ENCODE measurements at regions not wholly inside any gene's neighbourhood (a gene's known extent, or its start where the extent isn't known, plus 50 kb on each side); places are given as distances from the start of the nearest gene placed in this dataset.

DNA sequence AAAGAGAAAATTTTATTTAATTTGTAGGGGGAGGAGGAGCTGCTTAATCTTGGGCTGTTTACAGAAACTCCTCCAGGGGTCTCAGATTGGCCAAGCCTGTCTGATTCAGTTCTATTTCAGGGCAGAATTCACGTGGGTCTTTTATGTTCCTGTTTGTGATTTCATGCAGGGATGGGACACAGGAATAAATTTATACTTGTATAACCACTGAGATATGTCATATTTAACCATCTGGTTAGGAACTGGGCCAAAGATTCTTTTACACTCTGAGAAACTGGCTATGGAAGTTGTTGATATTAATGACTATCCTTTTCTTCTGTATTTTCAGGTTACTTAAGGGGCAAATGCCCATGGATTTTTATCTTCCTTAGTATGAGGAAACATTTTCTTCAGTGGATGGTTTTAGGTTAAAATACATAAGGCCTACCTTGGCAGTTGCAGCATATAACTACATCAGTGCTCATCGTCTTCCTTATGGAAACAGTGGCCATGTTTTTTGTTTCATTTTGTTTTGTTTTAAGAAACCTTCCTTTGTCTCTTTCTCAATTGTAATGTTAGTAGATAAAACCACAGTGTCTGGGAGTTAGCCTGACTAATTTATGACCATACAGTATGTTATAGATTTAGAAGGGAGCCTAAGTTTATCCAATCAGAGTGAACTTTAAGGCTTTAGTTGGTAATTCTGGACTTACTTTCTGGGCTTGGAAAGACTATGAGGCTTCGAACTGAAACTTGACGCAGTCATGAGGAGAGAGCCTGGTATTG is 132.4 kb upstream of the ANO3 start:
- no peak for DNase-seq

- no peak for DNase-seq
Observed at GRCh38 chr11:26201411-26201810, 130.5 kb upstream of the ANO3 start.

GRCh38 chr11:26202754-26203153 is 129.2 kb upstream of the ANO3 start:
- DNase-seq: no peak

DNA sequence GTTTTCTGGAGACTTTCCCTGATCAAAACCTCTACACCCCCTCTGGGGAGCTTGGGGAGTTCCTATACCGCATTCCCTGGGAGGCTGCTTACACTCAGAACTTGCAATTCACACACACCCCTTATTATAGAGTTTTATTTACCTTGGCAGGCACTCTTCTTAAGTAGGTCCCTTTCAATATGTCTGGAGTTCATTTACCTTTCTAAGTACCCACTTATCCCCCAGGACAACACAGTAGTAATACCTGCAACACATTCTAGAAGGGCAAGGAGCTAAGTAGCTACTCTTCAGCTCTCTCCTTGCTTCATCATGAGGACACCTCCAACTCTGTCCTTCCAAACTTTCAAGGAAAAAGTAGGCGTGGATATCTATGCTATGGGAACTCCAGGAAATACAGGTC is 127.8 kb upstream of the ANO3 start:
- DNase-seq: no peak

DNA sequence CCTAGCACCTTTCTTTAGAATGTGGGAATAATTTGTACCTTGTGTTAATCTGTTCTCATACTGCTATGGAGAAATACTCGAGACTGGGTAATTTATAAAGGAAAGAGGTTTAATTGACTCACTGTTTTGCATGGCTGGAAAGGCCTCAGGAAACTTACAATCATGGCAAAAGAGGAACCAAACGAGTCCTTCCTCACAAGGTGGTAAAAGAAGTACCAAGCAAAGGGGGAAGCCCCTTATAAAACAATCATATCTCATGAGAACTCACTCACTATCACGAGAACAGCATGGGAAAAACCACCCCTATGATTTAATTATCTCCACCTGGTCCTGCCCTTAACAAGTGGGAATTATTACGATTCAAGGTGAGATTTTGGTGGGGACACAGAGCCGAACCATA is 127.1 kb upstream of the ANO3 start:
- no peak for DNase-seq

DNA sequence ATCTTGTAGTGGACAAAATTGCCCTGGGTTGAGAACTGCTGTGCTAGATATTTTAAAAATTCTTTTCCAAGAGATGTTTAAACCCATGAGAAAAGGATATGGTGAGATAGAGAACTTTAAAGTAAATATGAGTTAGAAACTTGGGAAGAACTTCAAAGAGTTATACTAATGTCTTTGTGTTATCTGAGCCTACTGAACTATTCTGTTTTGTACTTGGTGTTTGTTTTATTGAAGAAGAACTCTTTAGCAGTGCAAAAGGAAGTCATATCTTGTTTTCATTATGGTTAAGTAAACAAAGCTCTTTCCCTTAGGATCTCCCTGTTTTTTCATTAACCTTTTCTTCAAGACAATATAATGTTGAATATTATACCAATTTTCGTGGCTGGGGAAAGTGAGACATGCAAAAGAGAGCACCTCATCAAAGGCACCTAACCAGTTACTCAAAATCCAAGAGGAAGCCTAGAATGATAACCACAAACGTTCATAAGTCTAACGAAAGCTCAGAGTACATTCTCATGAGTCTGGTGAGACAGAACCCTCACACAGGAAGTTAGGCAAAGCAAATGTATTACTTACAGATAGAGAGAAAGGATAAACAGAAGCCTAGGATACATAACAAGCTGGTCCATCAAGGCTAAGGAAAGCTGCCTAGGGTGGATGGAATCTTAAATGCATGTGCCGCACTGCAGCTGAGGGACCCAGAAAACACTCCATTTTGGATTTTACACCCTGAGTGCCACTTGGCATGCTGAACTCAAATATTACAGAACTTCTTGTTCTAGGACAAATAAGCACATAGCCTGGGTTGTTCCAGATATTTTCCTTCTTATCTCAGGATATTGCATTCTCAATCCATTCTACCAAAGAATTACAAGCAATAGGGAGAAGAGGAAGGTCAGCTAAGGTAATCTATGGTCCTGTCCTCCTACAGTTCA is 112.5 kb upstream of the ANO3 start:
- no peak for DNase-seq

DNA sequence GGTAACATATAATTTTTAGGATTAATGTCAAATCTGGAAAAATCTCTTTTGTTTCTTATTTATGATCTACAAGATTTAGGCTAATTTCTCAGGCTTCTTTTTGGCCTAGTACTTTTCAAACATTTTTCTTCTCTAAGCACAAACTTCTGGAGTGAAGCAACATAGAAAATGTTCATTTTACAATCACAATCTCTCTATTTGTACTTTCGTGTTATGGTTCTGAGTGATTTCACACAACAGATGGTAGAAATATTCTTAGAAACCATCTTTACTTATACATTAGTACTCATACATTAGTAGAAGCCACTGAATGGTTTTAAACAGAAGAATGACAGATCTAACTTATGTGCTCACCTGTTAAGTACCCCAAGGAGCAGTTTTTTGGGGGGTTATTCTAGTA is 106.3 kb upstream of the ANO3 start:
- no peak for DNase-seq

DNA sequence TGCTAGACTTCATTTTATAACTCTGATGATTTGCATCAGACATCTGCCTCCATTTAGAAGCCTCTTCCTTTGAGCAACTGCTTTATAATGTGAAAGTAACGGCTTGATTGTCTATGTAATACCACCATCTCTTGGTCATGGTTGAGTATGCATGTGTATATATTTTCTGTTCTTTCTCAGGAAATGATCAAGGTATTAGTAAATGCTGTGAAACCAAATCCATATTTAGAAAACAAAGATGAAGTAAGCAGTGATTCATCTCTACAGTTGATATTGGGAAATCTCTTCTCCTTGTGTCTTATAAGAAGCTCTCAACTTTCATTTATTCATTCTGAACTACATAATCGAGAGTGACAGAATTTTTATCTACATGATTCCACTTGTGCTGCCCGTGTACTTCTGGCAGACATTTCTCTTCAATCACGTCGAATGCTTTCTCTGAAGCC is 104.6 kb upstream of the ANO3 start:
- DNase-seq: no peak

GRCh38 chr11:26227883-26228502 is 103.9 kb upstream of the ANO3 start:
- DNase-seq: no peak

- DNase-seq: no peak
Observed at GRCh38 chr11:26228778-26229177, 103.2 kb upstream of the ANO3 start.

GRCh38 chr11:26229257-26229656 is 102.7 kb upstream of the ANO3 start:
- DNase-seq: no peak

GRCh38 chr11:26229981-26230380 is 101.9 kb upstream of the ANO3 start:
- no peak for DNase-seq

DNA sequence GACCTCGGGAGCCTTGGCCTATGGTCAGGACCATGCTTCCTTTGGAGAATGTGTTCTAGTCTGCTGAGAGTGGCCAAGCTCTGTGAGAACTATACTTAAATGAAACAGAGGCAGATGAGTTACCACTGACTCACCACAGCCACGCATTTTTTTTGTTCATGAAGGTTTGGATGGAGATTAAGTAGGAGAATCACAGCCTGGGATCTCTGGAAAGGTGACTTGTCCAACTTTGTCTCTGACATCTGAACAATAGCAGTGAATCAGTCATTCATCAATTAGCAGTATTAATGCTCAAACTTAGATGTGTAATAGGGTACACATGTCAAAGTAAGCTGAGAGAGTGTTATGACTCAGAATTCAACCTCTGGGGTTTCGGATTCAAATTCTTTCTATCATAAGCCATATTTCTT is 100.7 kb upstream of the ANO3 start:
- no peak for DNase-seq

DNA sequence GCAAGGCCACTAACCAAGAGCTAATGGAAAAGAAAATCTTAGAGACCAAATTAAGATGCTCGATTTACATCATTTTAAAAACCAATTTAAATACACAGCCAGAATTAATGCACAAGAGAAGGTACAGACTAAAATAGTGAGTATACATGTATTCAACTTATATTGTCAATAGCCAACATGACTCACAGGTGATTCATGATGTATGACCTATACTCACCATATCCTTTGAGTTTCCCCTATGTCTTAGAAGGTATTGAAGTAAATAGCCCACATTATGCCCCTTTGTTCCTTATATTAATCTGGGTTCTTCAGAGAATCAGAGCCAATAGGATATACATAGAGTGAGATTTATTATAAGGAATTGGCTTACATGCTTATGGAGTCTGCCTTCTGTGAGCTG is 97.5 kb upstream of the ANO3 start:
- DNase-seq: no peak

- no peak for DNase-seq
Observed at GRCh38 chr11:26243426-26243825, 88.5 kb upstream of the ANO3 start.

GRCh38 chr11:26244207-26244606 is 87.7 kb upstream of the ANO3 start:
- no peak for DNase-seq

DNA sequence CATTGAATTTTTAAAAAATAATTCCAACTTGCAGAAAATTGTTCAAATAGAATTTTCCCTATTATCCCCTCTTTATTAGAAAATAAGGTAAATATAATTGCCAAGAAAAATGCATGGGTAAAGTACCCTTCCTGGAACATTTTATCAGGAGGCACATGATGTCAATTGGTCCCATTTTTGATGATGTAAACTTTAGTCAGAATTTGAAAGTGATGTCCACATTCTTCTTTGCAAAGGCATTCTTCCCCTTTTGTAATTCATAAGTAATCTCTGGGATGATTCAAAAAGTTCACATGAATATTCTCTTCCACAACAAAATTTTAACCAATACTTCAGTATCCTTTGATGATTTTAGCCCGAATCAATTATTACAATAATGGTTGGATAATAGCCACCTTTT is 86.9 kb upstream of the ANO3 start:
- DNase-seq: no peak

GRCh38 chr11:26247340-26247739 is 84.6 kb upstream of the ANO3 start:
- DNase-seq: no peak

DNA sequence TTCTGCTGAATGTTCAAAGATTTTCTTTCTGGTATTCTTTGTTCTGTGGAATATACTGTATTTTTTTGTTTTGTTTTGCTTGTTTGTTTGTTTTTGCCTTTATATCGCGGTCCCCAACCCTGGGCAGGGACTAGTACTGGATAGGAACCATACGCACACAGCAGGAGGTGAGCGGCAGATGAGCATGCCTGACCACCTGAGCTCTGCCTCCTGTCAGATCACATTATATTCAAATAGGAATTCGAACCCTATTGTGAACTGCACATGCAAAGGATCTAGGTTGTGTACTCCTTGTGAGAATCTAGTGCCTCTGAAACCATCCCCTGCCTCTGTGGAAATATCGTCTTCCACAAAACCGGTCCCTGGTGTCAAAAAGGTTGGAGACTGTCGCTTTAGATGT is 83.3 kb upstream of the ANO3 start:
- DNase-seq: no peak

DNA sequence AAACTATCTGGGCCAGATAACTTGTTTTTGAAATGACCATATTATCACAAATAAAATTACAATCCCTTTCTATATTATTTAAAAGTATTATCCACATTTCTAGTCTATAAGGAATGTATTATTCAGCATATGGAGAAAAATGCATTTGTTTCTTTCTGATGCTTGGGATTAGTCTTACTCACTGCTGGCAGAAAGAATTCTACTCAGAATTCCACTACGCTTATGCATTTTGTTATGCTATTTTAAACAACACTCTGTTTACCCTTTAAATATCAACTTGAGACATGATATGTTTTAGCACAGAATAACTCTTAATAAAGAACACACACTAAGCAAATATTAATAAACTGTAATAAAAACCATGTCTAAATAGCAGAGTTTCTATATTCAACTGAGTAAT is 77.6 kb upstream of the ANO3 start:
- no peak for DNase-seq

GRCh38 chr11:26263769-26264168 is 68.2 kb upstream of the ANO3 start:
- DNase-seq: no peak

GRCh38 chr11:26264266-26264665 is 67.7 kb upstream of the ANO3 start:
- no peak for DNase-seq

- DNase-seq: no peak
Observed at GRCh38 chr11:26268980-26269660, 62.8 kb upstream of the ANO3 start.
